Uterus (tissue), 2 donors: ENCODE measurements at regions not wholly inside any gene's neighbourhood (a gene's known extent, or its start where the extent isn't known, plus 50 kb on each side); places are given as distances from the start of the nearest gene placed in this dataset.

Source experiments
- CTCF ChIP-seq, 4 experiments: fragments of 200-600 bp in 2 of 4; fragments of 450-650 bp in 2 of 4; sonication (generic) in 2 of 4; IDR thresholded peaks; one replicate each; pipeline ENCODE4 v1.5.1; 2016 to 2019; ENCODE audit warnings: antibody characterized with exemption in 4 of 4, mild to moderate bottlenecking in 2 of 4, moderate library complexity in 1 of 4
- POLR2A ChIP-seq, 2 donors: fragments of 450-650 bp; IDR thresholded peaks; one replicate each; pipeline ENCODE4 v1.6.1; 2016; ENCODE audit warnings: antibody characterized with exemption in 2 of 2, mild to moderate bottlenecking in 1 of 2, moderate library complexity in 1 of 2

- TF ChIP-seq CTCF (IDR thresholded peaks at IDR 0.05), result no peak
- TF ChIP-seq POLR2A (IDR thresholded peaks at IDR 0.05), result no peak
These were observed 1433.3 kb upstream of the C9orf72 start for GRCh38 chr9:29006628-29007027.
